ENCODE measurements at regions not wholly inside any gene's neighbourhood (a gene's known extent, or its start where the extent isn't known, plus 50 kb on each side); places are given as distances from the start of the nearest gene placed in this dataset.

DNA sequence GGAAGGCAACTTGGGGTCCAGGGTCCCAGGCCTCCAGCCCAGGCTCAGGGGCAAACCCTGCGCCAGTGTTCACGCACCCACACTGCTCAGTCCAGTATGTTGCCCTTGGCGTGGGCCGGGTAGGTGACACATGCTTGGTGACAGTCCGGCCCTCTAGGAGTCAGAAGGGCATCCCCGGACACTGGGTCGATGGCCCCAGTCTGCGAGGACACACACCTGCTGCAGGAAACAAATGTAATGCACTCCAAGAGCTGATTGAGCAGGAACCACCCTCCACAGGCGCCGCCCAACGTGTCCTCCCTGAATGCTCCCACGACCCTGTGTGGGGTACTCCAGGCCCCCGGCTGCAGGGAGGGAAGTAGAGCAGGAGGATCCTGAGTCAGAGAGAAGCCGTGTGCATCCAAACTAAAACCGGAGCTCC is 160.7 kb downstream of the DLL1 start:
- no peak for DNase-seq
- Mint-ChIP-seq H3K4me3 (no peak overlapping the region), H3K27me3 (ENCODE audit: low read depth in 3 of 3) (peaks cover 0 to 8% (median 3%) of the 10 kb centered on the region in 3 donors)

GRCh38 chr6:170129691-170130171 is 161.1 kb downstream of the DLL1 start:
- no peak overlapping the region for H3K27ac Mint-ChIP-seq
- H3K4me3 Mint-ChIP-seq: no peak overlapping the region
- DNase-seq: no peak
- H3K36me3 Mint-ChIP-seq: no peaks in the 10 kb centered on the region
- H3K9me3 Mint-ChIP-seq: no peaks in the 10 kb centered on the region
- peaks cover 0 to 8% (median 3%) of the 10 kb centered on the region in 3 donors for H3K27me3 Mint-ChIP-seq (ENCODE audit: low read depth in 3 of 3)
- H3K4me1 Mint-ChIP-seq: peaks cover 0 to 6% of the 10 kb centered on the region in 2 donors

More for the DNA sequence above, 160.7 kb downstream of the DLL1 start:
- Mint-ChIP-seq H3K27ac (no peak overlapping the region), H3K36me3 (no peaks in the 10 kb centered on the region), H3K9me3 (no peaks in the 10 kb centered on the region), H3K4me1 (peaks cover 3 to 4% of the 10 kb centered on the region in 2 donors)

DNA sequence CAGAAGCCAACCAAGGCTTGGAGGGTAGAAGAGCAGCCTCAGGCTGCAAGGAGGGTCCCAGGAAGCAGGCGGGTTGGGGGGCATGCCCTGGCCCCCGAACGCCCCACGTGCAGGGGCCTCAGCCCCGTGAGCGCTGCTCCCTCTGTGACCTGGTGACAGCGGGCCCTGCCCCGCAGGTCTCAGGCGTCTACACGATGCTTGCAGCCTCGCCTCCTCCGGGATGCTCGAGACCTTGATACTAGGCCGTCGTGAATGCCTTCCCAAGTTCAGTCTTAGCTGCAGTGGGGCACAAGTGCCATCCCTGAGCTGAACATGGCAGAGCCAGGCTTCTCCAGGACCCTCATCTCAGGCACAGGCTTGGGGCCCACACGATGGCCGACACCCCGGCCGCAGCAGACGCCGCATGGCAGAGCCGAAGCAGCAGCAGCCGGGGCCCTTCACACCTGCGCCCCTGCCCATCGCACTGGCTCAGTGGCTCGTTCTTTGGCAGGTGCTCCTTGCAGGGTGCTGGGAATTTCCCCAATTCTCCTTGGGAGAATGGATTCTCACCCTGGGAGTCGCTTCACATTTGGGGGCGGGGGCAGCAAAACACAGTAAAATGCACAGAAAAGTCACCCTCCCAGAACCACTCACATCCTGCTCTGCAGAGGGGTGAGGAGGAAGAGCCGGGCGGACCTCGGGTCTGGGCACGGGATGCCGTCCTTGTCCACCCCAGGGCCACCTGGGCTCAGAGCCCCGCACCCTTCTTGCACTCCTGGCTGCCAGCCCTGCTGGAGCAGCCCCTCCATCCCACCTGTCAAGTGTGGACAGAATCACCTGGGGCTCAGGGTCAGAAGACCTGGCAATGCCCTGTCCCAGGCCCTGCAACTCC is 161.8 kb downstream of the DLL1 start:
- no peaks in the 10 kb centered on the region for H3K36me3 Mint-ChIP-seq
- H3K4me1 Mint-ChIP-seq: peaks cover 0 to 7% of the 10 kb centered on the region in 2 donors
- H3K27ac Mint-ChIP-seq: no peak overlapping the region
- no peak for DNase-seq
- peaks cover 0 to 8% (median 3%) of the 10 kb centered on the region in 3 donors for H3K27me3 Mint-ChIP-seq (ENCODE audit: low read depth in 3 of 3)
- H3K4me3 Mint-ChIP-seq: no peak overlapping the region
- H3K9me3 Mint-ChIP-seq: no peaks in the 10 kb centered on the region

GRCh38 chr6:170128346-170128745 is 162.5 kb downstream of the DLL1 start:
- no peak overlapping the region for H3K27ac Mint-ChIP-seq
- no peaks in the 10 kb centered on the region for H3K36me3 Mint-ChIP-seq
- H3K27me3 Mint-ChIP-seq (ENCODE audit: low read depth in 3 of 3): peaks cover 0 to 5% (median 3%) of the 10 kb centered on the region in 3 donors
- no peak for DNase-seq
- no peak overlapping the region for H3K4me3 Mint-ChIP-seq
- H3K4me1 Mint-ChIP-seq: peaks cover 0 to 7% of the 10 kb centered on the region in 2 donors
- no peaks in the 10 kb centered on the region for H3K9me3 Mint-ChIP-seq

GRCh38 chr6:170127151-170127550 is 163.7 kb downstream of the DLL1 start:
- peaks cover 0 to 5% (median 0%) of the 10 kb centered on the region in 3 donors for H3K27me3 Mint-ChIP-seq (ENCODE audit: low read depth in 3 of 3)
- H3K9me3 Mint-ChIP-seq: peaks cover 0 to 3% (median 0%) of the 10 kb centered on the region in 6 donors
- no peak overlapping the region for H3K27ac Mint-ChIP-seq
- H3K4me1 Mint-ChIP-seq: peaks cover 0 to 7% of the 10 kb centered on the region in 2 donors
- DNase-seq: no peak
- no peaks in the 10 kb centered on the region for H3K36me3 Mint-ChIP-seq
- no peak overlapping the region for H3K4me3 Mint-ChIP-seq

- H3K27me3 Mint-ChIP-seq (ENCODE audit: low read depth in 3 of 3): peaks cover 0 to 4% (median 2%) of the 10 kb centered on the region in 3 donors
- H3K27ac Mint-ChIP-seq: no peak overlapping the region
- peaks cover 0 to 7% of the 10 kb centered on the region in 2 donors for H3K4me1 Mint-ChIP-seq
- peaks cover 8 to 18% (median 11%) of the 10 kb centered on the region in 6 donors for H3K9me3 Mint-ChIP-seq
- DNase-seq: no peak
- H3K36me3 Mint-ChIP-seq: peaks cover under 1 to 3% (median 3%) of the 10 kb centered on the region in 3 donors
- no peak overlapping the region for H3K4me3 Mint-ChIP-seq
These were observed 165.2 kb downstream of the DLL1 start for GRCh38 chr6:170125456-170126300.

DNA sequence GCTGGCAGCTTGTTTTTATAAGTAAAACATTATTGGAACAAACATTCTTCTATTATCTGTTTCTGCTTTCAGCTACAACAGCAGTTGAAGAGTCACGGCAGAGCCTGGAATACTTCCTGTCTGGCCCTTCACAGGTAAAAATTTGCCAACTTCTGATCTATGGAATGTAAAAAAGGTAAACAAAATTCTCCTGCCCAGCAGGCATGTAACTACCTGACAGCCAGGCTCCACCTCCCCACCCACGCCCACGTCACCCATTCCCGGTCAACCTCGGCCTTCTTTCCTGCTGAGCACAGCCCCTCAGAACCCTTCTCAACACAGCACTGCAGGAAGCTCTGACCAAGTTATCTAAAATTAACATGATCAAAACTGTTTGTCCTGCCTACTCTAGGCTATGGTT is 166.0 kb downstream of the DLL1 start:
- Mint-ChIP-seq H3K9me3 (peaks cover 11 to 26% (median 19%) of the 10 kb centered on the region in 6 donors), H3K36me3 (peaks cover 4 to 8% (median 5%) of the 10 kb centered on the region in 3 donors), H3K4me1 (peaks cover 0 to 7% of the 10 kb centered on the region in 2 donors), H3K4me3 (no peak overlapping the region), H3K27ac (no peak overlapping the region), H3K27me3 (ENCODE audit: low read depth in 3 of 3) (peaks cover 0 to 5% (median 4%) of the 10 kb centered on the region in 3 donors)
- no peak for DNase-seq

DNA sequence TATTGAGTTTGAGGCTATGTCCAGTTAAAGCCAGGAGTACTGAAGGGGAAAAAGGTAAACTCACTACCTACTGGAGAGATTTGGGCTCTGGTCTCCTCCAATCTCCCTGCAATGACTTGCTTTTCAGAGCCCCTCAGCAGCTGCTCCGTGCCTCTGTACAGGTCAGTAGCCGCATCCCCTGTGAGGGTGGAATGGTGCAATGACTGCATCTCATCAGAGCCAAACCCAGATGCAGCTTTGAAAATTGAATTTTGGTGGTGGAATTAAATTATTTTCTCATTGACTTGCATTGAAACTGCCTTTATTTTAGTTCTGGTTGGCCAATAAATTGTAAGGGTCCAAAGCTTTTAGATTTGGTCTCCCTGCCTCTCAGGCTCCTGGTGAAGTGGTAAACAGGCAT is 166.7 kb downstream of the DLL1 start:
- H3K4me1 Mint-ChIP-seq: peaks cover 0 to 7% of the 10 kb centered on the region in 2 donors
- H3K4me3 Mint-ChIP-seq: no peak overlapping the region
- H3K9me3 Mint-ChIP-seq: peaks cover 11 to 33% (median 25%) of the 10 kb centered on the region in 6 donors
- H3K27ac Mint-ChIP-seq: no peak overlapping the region
- peaks cover 8 to 14% (median 11%) of the 10 kb centered on the region in 3 donors for H3K36me3 Mint-ChIP-seq
- DNase-seq: no peak
- H3K27me3 Mint-ChIP-seq (ENCODE audit: low read depth in 3 of 3): peaks cover 2 to 5% (median 4%) of the 10 kb centered on the region in 3 donors

DNA sequence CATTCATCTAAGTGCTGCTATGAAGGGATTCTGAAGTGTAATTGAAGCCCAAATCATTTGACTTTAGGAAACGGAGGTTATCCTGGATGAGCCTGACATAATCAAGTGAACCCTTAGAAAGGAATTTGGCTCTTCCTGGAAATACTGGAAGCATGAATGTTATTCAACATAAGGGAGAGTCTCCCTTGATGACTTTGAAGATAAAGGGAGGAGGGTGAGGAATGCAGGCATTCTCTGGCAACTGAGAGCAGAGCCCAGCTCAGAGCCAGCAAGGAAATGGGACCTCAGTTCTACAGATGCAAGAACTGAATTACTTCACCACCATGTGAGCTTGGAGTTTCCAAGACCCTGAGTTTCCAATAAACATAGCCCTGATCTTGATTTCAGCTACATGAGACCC is 168.2 kb downstream of the DLL1 start:
- no peak for DNase-seq
- H3K27me3 Mint-ChIP-seq (ENCODE audit: low read depth in 3 of 3): peaks cover 5% of the 10 kb centered on the region in 3 donors
- H3K9me3 Mint-ChIP-seq: peaks cover 11 to 35% (median 27%) of the 10 kb centered on the region in 6 donors
- H3K36me3 Mint-ChIP-seq: peaks cover 8 to 15% (median 12%) of the 10 kb centered on the region in 3 donors
- H3K4me3 Mint-ChIP-seq: no peak overlapping the region
- no peak overlapping the region for H3K27ac Mint-ChIP-seq
- H3K4me1 Mint-ChIP-seq: peaks cover 8 to 21% of the 10 kb centered on the region in 2 donors

DNA sequence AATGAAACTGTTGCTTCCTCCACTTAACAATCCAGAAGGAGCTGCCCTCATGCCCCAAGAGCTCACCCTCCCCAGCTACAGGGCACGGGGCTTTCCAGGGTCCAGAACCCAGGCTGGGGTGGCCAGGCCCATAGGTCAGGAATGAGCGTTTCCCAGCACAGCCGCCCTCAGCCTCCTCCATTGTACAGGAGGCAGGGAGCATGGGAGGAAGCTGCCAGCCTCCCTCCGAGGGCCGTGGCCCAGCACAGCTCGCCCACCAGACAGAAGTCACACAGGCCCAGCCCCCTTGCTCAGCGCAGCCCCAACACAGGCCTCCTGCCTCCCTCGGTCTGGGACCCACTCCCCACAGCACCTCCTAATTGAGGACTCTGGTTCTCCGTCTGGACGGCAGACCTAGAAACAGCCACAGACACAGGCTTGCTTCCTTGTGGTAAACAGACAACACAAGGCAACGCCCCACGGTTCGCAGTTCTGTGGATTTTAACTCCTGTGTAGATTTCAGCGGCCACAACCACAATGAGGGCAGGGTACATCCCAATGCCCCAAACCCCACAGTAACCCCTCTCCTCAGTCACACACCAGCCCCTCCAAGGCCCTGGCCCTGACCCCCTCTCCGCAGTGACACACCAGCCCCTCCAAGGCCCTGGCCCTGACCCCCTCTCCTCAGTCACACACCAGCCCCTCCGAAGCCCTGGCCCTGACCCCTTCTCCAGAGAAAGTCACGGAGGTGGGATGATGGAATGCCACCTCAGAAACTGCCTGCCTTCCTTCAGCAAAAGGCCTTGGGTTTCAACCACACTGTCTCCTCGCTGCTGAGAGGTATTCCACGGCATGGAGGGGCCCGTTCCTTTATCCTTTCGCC is 173.5 kb downstream of the DLL1 start:
- Mint-ChIP-seq H3K27me3 (ENCODE audit: low read depth in 3 of 3) (peaks cover 7 to 12% (median 10%) of the 10 kb centered on the region in 3 donors), H3K4me1 (peaks cover 23 to 36% of the 10 kb centered on the region in 2 donors), H3K27ac (peak overlapping the region in 5 of 6 donors; percentile 24 to 88 (median 59)), H3K36me3 (peaks cover 8 to 15% (median 12%) of the 10 kb centered on the region in 3 donors), H3K4me3 (peak overlapping the region; percentile 59 to 78 (median 76)), H3K9me3 (peaks cover 13 to 34% (median 27%) of the 10 kb centered on the region in 6 donors)
- peak; percentile 35 to 58 (median 38) for DNase-seq

DNA sequence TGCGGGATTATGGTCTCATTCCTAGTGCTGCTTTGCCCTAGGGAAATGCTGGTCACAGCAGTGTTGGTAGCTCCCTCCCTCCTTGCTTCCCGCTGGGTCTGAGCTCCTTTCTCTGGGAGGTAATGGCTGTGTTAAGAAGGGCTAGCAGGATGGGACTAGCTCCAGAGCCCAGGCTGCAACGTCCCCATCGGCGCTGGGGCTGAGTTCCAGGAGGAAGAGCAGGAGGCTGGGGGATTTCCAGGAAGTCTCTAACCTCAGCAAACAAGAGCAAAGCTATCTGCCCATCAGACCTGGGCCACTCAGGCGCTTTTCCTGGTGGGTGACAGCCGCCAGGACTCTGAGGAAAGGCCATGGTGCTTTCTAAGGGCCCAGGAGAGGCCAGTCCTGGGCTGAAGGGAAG is 174.2 kb downstream of the DLL1 start:
- peaks cover 23 to 36% of the 10 kb centered on the region in 2 donors for H3K4me1 Mint-ChIP-seq
- peaks cover 6 to 15% (median 10%) of the 10 kb centered on the region in 3 donors for H3K36me3 Mint-ChIP-seq
- H3K9me3 Mint-ChIP-seq: peaks cover 13 to 32% (median 25%) of the 10 kb centered on the region in 6 donors
- H3K27me3 Mint-ChIP-seq (ENCODE audit: low read depth in 3 of 3): peaks cover 7 to 12% (median 10%) of the 10 kb centered on the region in 3 donors
- DNase-seq: no peak
- H3K4me3 Mint-ChIP-seq: peak overlapping the region; percentile 59 to 78 (median 76)
- peak overlapping the region in 1 of 6 donors; percentile 59 for H3K27ac Mint-ChIP-seq

DNA sequence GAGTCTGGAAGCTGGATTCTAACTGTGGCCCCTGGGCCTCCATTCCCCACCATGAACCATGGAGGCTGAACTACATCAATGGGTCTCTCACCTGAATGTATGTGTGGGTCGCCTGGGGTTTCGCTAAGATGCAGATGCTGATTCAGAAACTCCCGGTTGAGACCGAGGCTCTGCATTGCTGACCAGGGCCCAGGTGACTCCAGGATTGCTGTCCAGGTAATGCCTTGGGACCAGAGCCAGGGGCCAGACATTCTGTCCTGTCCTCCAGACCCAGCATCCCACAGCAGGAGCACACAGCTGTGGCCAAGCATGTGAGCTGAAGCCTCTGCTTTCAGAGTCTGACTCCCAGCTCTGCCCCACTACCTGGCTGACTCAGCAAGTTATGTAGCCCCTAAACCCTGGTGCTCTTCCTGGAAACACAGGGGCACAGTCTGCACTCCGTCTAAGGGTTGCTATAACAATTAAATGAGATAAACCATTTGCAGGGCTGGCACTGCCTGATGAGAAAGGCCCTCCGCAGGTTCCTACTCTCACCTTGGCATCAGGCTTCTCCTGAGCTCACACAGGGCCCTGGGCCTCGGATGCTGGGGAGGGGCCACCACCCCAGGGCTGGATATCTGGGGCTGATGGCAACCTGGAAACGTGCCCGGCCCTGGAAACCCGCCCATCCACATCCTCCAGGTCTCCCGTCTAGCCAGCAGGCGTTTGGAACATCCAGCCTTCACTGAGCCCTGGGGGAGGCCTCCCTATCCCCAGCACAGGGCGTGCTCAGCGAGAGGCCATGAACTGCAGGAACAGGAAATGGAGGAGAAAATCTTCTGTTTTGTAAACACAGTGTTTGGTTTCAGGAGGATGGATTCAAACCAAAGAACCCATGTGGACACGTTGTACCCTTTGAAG is 175.7 kb downstream of the DLL1 start:
- no peak for DNase-seq
- Mint-ChIP-seq H3K27ac (no peak overlapping the region), H3K9me3 (peaks cover 5 to 17% (median 11%) of the 10 kb centered on the region in 6 donors), H3K4me1 (peaks cover 29 to 48% of the 10 kb centered on the region in 2 donors), H3K36me3 (peaks cover 4 to 9% (median 9%) of the 10 kb centered on the region in 3 donors), H3K27me3 (ENCODE audit: low read depth in 3 of 3) (peaks cover 6 to 12% (median 7%) of the 10 kb centered on the region in 3 donors), H3K4me3 (peak overlapping the region in 1 of 5 donors; percentile 14)

Measured in immature natural killer cell (primary cell).